ENCODE measurements at regions not wholly inside any gene's neighbourhood (a gene's known extent, or its start where the extent isn't known, plus 50 kb on each side); places are given as distances from the start of the nearest gene placed in this dataset.

DNA sequence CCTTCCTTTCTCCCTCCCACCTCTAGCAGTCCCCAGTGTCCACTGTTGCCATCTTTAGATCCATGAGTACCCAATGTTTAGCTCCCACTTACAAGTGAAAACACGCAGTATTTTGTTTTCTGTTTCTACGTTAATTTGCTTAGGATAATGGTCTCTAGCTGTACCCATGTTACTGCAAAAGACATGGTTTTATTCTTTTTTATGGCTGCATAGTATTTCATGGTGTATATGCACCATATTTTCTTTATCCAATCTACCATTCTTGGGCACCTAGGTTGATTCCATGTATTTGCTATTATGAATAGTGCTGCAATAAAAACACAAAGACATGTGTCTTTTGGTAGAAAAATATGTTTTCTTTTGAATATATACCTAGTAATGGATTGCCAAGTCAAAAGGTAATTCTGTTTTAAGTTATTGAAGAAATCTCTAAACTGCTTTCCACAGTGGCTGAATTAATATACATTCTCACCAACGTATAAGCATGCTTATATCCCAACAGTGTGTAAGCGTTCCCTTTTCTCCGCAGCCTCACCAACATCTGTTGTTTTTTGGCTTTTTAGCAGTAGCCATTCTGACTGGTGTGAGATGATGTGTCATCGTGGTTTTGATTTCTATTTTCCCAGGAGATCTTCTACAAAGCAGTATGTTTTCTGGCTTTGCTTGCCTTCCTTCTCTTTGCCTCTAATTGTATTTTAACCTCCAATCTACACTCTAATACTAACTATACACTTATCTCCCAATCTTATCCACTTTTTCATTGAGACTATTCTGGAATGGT lies 179.5 kb upstream of the PHF14 start:
- DNase-seq, result no peak
- Histone ChIP-seq H3K4me1 (no peaks in the 10 kb centered on the region), H3K9me3 (replicated peaks) (peaks cover 13% of the 10 kb centered on the region), H3K27me3 (ENCODE audit: low read depth) (no peaks in the 10 kb centered on the region), H3K27ac (replicated peaks) (no peak overlapping the region), H3K4me3 (no peak overlapping the region), H3K36me3 (no peaks in the 10 kb centered on the region)
- intact Hi-C loops (cut with micrococcal nuclease), result no loop called here
- TF ChIP-seq, protein P1, sequence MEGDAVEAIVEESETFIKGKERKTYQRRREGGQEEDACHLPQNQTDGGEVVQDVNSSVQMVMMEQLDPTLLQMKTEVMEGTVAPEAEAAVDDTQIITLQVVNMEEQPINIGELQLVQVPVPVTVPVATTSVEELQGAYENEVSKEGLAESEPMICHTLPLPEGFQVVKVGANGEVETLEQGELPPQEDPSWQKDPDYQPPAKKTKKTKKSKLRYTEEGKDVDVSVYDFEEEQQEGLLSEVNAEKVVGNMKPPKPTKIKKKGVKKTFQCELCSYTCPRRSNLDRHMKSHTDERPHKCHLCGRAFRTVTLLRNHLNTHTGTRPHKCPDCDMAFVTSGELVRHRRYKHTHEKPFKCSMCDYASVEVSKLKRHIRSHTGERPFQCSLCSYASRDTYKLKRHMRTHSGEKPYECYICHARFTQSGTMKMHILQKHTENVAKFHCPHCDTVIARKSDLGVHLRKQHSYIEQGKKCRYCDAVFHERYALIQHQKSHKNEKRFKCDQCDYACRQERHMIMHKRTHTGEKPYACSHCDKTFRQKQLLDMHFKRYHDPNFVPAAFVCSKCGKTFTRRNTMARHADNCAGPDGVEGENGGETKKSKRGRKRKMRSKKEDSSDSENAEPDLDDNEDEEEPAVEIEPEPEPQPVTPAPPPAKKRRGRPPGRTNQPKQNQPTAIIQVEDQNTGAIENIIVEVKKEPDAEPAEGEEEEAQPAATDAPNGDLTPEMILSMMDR (IDR thresholded peaks at IDR 0.05; ENCODE audit: borderline replicate concordance), result no peak

DNA sequence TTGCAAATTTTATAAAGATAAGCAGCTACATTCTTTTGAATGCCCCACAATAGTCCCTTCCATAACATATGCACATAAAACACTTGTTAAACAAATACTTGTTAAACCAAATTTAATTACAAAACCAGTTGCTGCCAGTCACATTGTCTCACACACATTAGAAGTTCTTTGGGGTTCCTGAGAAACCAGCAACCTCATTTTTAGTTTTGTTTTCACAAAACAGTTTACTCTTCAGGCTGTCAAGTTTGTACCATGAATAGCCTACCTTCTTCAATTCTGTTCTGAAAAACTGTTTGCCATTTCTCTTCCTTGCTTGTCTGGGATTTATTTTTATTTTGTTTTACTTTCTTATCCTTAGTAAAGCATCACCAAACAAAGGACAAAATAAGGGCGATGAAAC lies 176.5 kb upstream of the PHF14 start:
- TF ChIP-seq, protein P1 (IDR thresholded peaks at IDR 0.05; ENCODE audit: borderline replicate concordance), result no peak
- no peaks in the 10 kb centered on the region for H3K27me3 ChIP-seq (ENCODE audit: low read depth)
- H3K4me1 ChIP-seq, result no peaks in the 10 kb centered on the region
- H3K9me3 ChIP-seq (replicated peaks), result peaks cover 9% of the 10 kb centered on the region
- DNase-seq, result no peak
- no peak overlapping the region for H3K4me3 ChIP-seq
- H3K36me3 ChIP-seq, result no peaks in the 10 kb centered on the region
- H3K27ac ChIP-seq (replicated peaks), result no peak overlapping the region
- intact Hi-C loops (cut with micrococcal nuclease), result no loop called here

- DNase-seq, result no peak
- TF ChIP-seq, protein P1 (IDR thresholded peaks at IDR 0.05; ENCODE audit: borderline replicate concordance), result no peak
- intact Hi-C loops (cut with micrococcal nuclease), result no loop called here
- no peak overlapping the region for H3K4me3 ChIP-seq
- no peaks in the 10 kb centered on the region for H3K27me3 ChIP-seq (ENCODE audit: low read depth)
- no peak overlapping the region for H3K27ac ChIP-seq (replicated peaks)
- no peaks in the 10 kb centered on the region for H3K36me3 ChIP-seq
- H3K9me3 ChIP-seq (replicated peaks), result peaks cover 9% of the 10 kb centered on the region
- H3K4me1 ChIP-seq, result no peaks in the 10 kb centered on the region
Measured at GRCh38 chr7:10798044-10798443, 175.6 kb upstream of the PHF14 start.

- DNase-seq, result no peak
- Histone ChIP-seq H3K9me3 (replicated peaks) (peaks cover 2% of the 10 kb centered on the region), H3K36me3 (no peaks in the 10 kb centered on the region), H3K4me1 (no peaks in the 10 kb centered on the region), H3K27me3 (ENCODE audit: low read depth) (no peaks in the 10 kb centered on the region), H3K27ac (replicated peaks) (no peak overlapping the region), H3K4me3 (no peak overlapping the region)
- TF ChIP-seq, protein P1 (IDR thresholded peaks at IDR 0.05; ENCODE audit: borderline replicate concordance), result no peak
- intact Hi-C loops (cut with micrococcal nuclease), result no loop called here
Measured at GRCh38 chr7:10799475-10799874, 174.2 kb upstream of the PHF14 start.

- no peaks in the 10 kb centered on the region for H3K27me3 ChIP-seq (ENCODE audit: low read depth)
- DNase-seq, result no peak
- no peak overlapping the region for H3K4me3 ChIP-seq
- H3K36me3 ChIP-seq, result no peaks in the 10 kb centered on the region
- no peak overlapping the region for H3K27ac ChIP-seq (replicated peaks)
- intact Hi-C loops (cut with micrococcal nuclease), result no loop called here
- H3K9me3 ChIP-seq (replicated peaks), result no peaks in the 10 kb centered on the region
- TF ChIP-seq, protein P1 (IDR thresholded peaks at IDR 0.05; ENCODE audit: borderline replicate concordance), result no peak
- H3K4me1 ChIP-seq, result no peaks in the 10 kb centered on the region
Measured at GRCh38 chr7:10802011-10802410, 171.7 kb upstream of the PHF14 start.

Measured in left ventricle myocardium inferior (tissue), 1 donor.